Spleen (tissue), 7 donors: ENCODE measurements at regions not wholly inside any gene's neighbourhood (a gene's known extent, or its start where the extent isn't known, plus 50 kb on each side); places are given as distances from the start of the nearest gene placed in this dataset.

Experiments used
- CTCF ChIP-seq, 11 experiments: fragments of 200-600 bp in 7 of 11; fragments of 450-650 bp in 4 of 11; sonication (generic) in 4 of 11; IDR thresholded peaks in 8 of 11; conservative IDR thresholded peaks in 3 of 11; 1 replicate in 7 of 11; 2 replicates in 4 of 11; pipeline versions ENCODE4 v1.4.0 to v1.8.0; 2016 to 2021; ENCODE audit warnings: antibody characterized with exemption in 11 of 11, inconsistent platforms in 4 of 11, mild to moderate bottlenecking in 1 of 11
- POLR2A ChIP-seq, 3 donors: fragments of 450-650 bp; IDR thresholded peaks; one replicate each; pipeline ENCODE4 v1.5.1; 2017; ENCODE audit warnings: antibody characterized with exemption in 3 of 3, mild to moderate bottlenecking in 1 of 3
- donor health status: DM: no; HTN: no; CAD: no; lungs with moderate emphysema.
- donor health status: DM: no; HTN: no; CAD: no.
- donor health status: DM: no; HTN: no; CAD: no.

GRCh38 chr1:229104654-229105053 lies 166.3 kb upstream of the RAB4A start:
- TF ChIP-seq CTCF (IDR thresholded peaks at IDR 0.05 in 8 of 11, conservative IDR thresholded peaks at IDR 0.05 in 3 of 11) (no peak), POLR2A (IDR thresholded peaks at IDR 0.05) (no peak)
